ENCODE measurements at regions not wholly inside any gene's neighbourhood (a gene's known extent, or its start where the extent isn't known, plus 50 kb on each side); places are given as distances from the start of the nearest gene placed in this dataset.

- Mint-ChIP-seq H3K4me1 (ENCODE audit: low read depth) (no peaks in the 10 kb centered on the region), H3K27me3 (no peaks in the 10 kb centered on the region), H3K36me3 (no peaks in the 10 kb centered on the region), H3K27ac (no peak overlapping the region), H3K4me3 (no peak overlapping the region), H3K9me3 (ENCODE audit: low read depth) (peaks cover 13% of the 10 kb centered on the region)
Measured at GRCh38 chr11:79937676-79938334, 497.0 kb upstream of the TENM4 start.

DNA sequence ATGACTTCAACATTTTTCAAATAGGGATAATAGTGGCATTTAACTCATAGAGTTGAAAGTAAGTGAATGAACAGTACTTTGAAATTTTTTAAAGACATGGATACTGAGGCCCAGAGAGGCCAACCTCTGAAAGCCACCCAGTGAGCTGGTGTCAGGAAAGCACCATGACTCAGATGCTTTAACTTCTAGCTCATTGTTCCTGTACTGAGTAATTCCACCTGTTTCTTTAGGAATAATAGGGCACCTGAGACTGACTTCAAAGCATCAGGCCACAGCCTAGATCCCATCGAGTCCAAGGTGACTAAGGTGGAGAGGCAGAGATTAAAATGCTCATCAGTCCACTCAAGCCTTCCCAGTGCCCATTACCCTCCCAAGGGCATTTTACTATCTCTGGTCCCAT is 491.8 kb upstream of the TENM4 start:
- Mint-ChIP-seq H3K4me3 (no peak overlapping the region), H3K9me3 (ENCODE audit: low read depth) (peaks cover 13% of the 10 kb centered on the region), H3K4me1 (ENCODE audit: low read depth) (no peaks in the 10 kb centered on the region), H3K36me3 (no peaks in the 10 kb centered on the region), H3K27ac (no peak overlapping the region), H3K27me3 (no peaks in the 10 kb centered on the region)

DNA sequence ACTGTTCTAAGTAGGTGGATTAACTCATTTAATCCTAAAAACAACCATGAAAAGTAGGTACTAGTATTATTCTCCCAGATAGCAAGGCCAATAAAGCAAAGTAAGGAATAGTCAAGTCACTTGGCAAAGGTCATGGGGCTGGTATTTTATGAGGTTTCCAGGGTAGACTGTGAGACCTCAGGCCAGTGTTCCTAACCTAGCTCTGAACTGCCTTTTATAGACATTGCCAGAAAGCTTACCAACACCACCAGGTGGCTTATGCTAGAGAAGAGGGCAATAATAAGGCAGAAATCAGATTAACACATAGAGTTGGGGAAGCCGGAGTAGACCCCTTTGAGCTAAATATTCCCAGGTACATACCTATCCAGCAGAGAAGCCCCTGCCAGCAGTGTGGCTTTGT is 490.9 kb upstream of the TENM4 start:
- Mint-ChIP-seq H3K27me3 (no peaks in the 10 kb centered on the region), H3K27ac (no peak overlapping the region), H3K36me3 (no peaks in the 10 kb centered on the region), H3K4me3 (no peak overlapping the region), H3K4me1 (ENCODE audit: low read depth) (no peaks in the 10 kb centered on the region), H3K9me3 (ENCODE audit: low read depth) (peaks cover 13% of the 10 kb centered on the region)

DNA sequence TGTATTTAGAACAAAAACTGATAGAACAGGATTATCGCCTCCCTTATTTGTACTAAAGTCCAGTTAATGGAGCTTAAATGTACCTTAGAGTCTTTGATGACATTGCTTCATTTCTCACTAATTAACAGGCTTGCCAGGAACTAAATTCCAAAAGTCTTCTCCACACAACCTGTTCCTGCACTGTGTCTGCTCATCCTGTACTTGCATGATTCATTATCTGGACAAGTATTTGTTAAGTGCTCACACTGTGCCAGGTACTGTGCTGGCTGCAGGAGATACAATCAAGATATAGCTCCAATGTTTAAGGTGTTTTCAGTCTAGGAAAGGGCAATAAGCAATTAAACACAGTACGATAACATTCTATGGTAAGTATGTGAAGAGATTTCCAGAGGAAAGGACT is 485.9 kb upstream of the TENM4 start:
- Mint-ChIP-seq H3K36me3 (no peaks in the 10 kb centered on the region), H3K27me3 (no peaks in the 10 kb centered on the region), H3K9me3 (ENCODE audit: low read depth) (peaks cover 4% of the 10 kb centered on the region), H3K4me3 (no peak overlapping the region), H3K4me1 (ENCODE audit: low read depth) (no peaks in the 10 kb centered on the region), H3K27ac (no peak overlapping the region)

DNA sequence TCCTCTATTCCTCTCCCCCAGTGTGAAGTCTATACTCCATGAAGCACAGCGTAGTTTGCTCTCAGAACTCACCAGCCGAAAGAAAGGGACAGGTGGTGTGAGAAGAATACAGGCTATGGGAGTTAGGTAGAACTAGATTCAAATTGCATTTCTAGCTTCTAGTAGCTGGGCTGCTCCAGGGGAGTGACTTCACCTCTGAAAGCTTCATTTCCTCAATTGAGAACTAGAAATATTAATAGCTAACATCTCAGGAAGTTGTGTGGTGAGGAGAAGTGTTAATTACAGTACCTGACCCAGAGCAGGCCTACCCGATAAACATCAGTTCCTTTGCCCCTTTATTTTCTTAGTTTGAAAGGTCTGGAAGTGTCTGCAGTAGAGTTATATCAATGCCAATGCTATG is 484.7 kb upstream of the TENM4 start:
- Mint-ChIP-seq H3K4me3 (no peak overlapping the region), H3K27ac (no peak overlapping the region), H3K27me3 (no peaks in the 10 kb centered on the region), H3K36me3 (no peaks in the 10 kb centered on the region), H3K9me3 (ENCODE audit: low read depth) (peaks cover 4% of the 10 kb centered on the region), H3K4me1 (ENCODE audit: low read depth) (no peaks in the 10 kb centered on the region)

GRCh38 chr11:79922641-79923040 is 481.8 kb upstream of the TENM4 start:
- Mint-ChIP-seq H3K9me3 (ENCODE audit: low read depth) (no peaks in the 10 kb centered on the region), H3K27ac (no peak overlapping the region), H3K4me3 (no peak overlapping the region), H3K27me3 (no peaks in the 10 kb centered on the region), H3K4me1 (ENCODE audit: low read depth) (no peaks in the 10 kb centered on the region), H3K36me3 (no peaks in the 10 kb centered on the region)

DNA sequence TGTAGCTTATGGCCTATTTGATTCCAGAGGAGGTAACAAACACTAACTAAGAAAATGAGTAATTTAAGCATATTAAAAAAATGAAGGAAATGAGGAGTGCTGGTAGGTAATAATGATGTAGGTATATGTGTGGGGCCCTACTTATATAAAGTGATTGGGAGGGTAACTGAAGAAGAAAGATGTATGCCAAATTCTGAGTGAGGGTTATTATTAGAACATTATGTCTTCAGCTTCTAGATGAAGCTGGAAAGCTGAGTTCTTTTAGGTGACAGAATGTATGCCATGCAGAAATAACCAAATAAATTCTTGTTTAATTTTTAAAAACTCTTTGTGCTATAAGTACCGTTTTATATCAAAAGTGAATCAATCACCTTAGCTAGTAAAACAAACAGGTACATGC is 479.6 kb upstream of the TENM4 start:
- Mint-ChIP-seq H3K27me3 (no peaks in the 10 kb centered on the region), H3K4me1 (ENCODE audit: low read depth) (no peaks in the 10 kb centered on the region), H3K36me3 (no peaks in the 10 kb centered on the region), H3K27ac (no peak overlapping the region), H3K4me3 (no peak overlapping the region), H3K9me3 (ENCODE audit: low read depth) (peaks cover 6% of the 10 kb centered on the region)

- H3K36me3 Mint-ChIP-seq = no peaks in the 10 kb centered on the region
- H3K4me3 Mint-ChIP-seq = no peak overlapping the region
- H3K9me3 Mint-ChIP-seq (ENCODE audit: low read depth) = peaks cover 6% of the 10 kb centered on the region
- H3K4me1 Mint-ChIP-seq (ENCODE audit: low read depth) = no peaks in the 10 kb centered on the region
- no peak overlapping the region for H3K27ac Mint-ChIP-seq
- H3K27me3 Mint-ChIP-seq = no peaks in the 10 kb centered on the region
Measured at GRCh38 chr11:79919350-79919749, 478.5 kb upstream of the TENM4 start.

DNA sequence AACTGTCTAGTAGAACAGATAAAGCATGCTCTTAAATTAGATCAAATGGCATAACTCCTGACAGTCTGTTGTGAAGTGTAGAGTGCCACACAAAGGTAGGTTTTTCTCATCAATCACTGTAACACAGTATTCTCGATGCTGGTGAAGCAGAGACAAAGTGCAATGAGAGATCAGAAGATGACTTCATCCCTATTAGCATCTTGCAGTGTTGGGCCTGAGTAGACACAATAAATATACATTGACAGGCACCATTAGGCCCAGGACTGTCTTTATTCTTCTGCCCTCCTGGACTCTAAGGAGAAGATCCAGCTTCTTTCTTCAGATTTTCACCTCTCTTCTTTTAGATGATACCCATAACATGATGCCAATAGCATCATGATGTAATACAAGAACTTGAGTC is 478.0 kb upstream of the TENM4 start:
- Mint-ChIP-seq H3K4me1 (ENCODE audit: low read depth) (no peaks in the 10 kb centered on the region), H3K27me3 (no peaks in the 10 kb centered on the region), H3K9me3 (ENCODE audit: low read depth) (peaks cover 6% of the 10 kb centered on the region), H3K4me3 (no peak overlapping the region), H3K36me3 (no peaks in the 10 kb centered on the region), H3K27ac (no peak overlapping the region)

DNA sequence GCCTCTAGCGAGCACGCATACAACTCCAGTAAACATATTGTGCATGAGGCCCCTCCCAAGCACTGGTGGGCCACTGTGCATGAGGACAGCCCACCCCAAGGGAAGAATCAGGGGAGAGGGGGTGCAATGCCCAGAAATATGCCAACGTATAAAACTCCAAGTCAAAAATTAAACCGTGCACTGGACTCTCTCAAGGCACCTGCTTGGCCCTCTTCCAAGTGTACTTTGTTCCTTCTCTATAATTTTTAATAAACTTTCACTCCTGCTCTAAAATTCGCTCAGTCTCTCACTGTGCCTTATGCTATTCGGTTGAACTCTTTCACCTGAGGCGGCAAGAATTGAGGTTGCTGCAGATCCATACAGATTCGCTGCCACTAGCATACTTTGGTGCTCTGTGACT is 465.3 kb upstream of the TENM4 start:
- no peak overlapping the region for H3K4me3 Mint-ChIP-seq
- no peak overlapping the region for H3K27ac Mint-ChIP-seq
- no peaks in the 10 kb centered on the region for H3K36me3 Mint-ChIP-seq
- no peaks in the 10 kb centered on the region for H3K4me1 Mint-ChIP-seq (ENCODE audit: low read depth)
- no peaks in the 10 kb centered on the region for H3K27me3 Mint-ChIP-seq
- peaks cover 7% of the 10 kb centered on the region for H3K9me3 Mint-ChIP-seq (ENCODE audit: low read depth)

DNA sequence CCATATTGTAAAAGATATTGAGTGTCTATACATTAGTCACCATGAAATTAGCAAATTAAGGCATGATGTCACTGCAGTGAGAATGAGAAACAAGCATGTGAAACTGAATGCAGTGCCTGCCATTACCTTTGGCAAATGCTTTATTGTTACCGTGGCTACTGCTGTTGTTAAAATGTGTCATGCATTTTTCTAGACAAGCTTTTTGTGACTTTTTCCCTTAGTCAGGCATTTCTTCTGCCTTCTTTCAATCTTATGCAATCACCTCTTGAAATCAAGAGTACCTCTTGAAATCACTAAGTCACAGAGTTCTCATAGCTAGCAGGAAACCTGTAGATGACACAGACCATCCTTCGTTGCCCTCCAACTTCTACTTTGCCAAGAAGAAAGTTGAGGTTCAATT is 461.7 kb upstream of the TENM4 start:
- Mint-ChIP-seq H3K9me3 (ENCODE audit: low read depth) (peaks cover 19% of the 10 kb centered on the region), H3K4me1 (ENCODE audit: low read depth) (no peaks in the 10 kb centered on the region), H3K4me3 (no peak overlapping the region), H3K36me3 (no peaks in the 10 kb centered on the region), H3K27me3 (no peaks in the 10 kb centered on the region), H3K27ac (no peak overlapping the region)

DNA sequence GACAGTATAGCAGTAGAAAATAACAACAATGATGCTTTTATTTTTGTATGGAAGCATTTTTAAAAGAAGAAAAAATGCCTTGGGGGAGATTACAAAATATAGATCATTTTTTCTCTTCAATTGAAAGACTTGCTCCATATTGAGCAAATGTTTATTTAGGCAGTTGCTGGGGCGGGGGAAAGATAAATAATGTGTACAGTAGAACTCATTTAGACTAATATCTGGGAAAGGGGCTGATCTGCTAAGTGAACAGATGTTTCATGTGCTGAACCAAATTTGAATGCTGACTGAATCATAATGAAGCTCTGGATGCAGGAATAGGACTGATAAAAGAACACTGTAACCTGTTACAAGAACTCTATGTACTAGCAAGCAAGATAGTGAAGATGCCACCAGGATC is 457.1 kb upstream of the TENM4 start:
- no peaks in the 10 kb centered on the region for H3K36me3 Mint-ChIP-seq
- peaks cover 17% of the 10 kb centered on the region for H3K9me3 Mint-ChIP-seq (ENCODE audit: low read depth)
- H3K4me1 Mint-ChIP-seq (ENCODE audit: low read depth) = no peaks in the 10 kb centered on the region
- no peak overlapping the region for H3K4me3 Mint-ChIP-seq
- H3K27me3 Mint-ChIP-seq = no peaks in the 10 kb centered on the region
- no peak overlapping the region for H3K27ac Mint-ChIP-seq

- H3K4me3 Mint-ChIP-seq = no peak overlapping the region
- H3K27ac Mint-ChIP-seq = no peak overlapping the region
- H3K27me3 Mint-ChIP-seq = no peaks in the 10 kb centered on the region
- H3K9me3 Mint-ChIP-seq (ENCODE audit: low read depth) = peaks cover 17% of the 10 kb centered on the region
- H3K36me3 Mint-ChIP-seq = no peaks in the 10 kb centered on the region
- H3K4me1 Mint-ChIP-seq (ENCODE audit: low read depth) = no peaks in the 10 kb centered on the region
Measured at GRCh38 chr11:79896258-79896657, 455.4 kb upstream of the TENM4 start.

- H3K27ac Mint-ChIP-seq = no peak overlapping the region
- H3K27me3 Mint-ChIP-seq = no peaks in the 10 kb centered on the region
- peaks cover 11% of the 10 kb centered on the region for H3K9me3 Mint-ChIP-seq (ENCODE audit: low read depth)
- H3K4me1 Mint-ChIP-seq (ENCODE audit: low read depth) = no peaks in the 10 kb centered on the region
- H3K36me3 Mint-ChIP-seq = no peaks in the 10 kb centered on the region
- H3K4me3 Mint-ChIP-seq = no peak overlapping the region
Measured at GRCh38 chr11:79894111-79894510, 453.3 kb upstream of the TENM4 start.

DNA sequence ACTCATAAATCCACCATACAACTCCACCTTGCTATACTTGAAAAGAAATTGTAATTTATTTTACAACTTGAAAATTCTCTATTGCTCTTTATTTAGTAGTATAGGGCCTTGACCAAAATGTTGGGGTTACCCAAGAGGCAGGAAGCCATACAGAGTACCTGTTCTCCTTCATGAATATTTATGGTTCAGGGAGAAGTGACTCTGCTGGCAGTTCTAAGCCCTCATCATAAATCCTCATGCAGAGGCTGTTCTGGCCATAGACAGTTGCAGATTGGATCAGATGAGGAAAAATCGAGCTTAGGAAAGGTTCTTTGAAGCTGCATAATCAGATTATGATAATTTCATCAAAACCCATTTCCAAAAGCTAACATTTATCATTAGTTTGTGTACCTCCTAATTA is 449.4 kb upstream of the TENM4 start:
- H3K27me3 Mint-ChIP-seq = no peaks in the 10 kb centered on the region
- H3K27ac Mint-ChIP-seq = no peak overlapping the region
- H3K4me3 Mint-ChIP-seq = no peak overlapping the region
- H3K9me3 Mint-ChIP-seq (ENCODE audit: low read depth) = no peaks in the 10 kb centered on the region
- no peaks in the 10 kb centered on the region for H3K4me1 Mint-ChIP-seq (ENCODE audit: low read depth)
- no peaks in the 10 kb centered on the region for H3K36me3 Mint-ChIP-seq

DNA sequence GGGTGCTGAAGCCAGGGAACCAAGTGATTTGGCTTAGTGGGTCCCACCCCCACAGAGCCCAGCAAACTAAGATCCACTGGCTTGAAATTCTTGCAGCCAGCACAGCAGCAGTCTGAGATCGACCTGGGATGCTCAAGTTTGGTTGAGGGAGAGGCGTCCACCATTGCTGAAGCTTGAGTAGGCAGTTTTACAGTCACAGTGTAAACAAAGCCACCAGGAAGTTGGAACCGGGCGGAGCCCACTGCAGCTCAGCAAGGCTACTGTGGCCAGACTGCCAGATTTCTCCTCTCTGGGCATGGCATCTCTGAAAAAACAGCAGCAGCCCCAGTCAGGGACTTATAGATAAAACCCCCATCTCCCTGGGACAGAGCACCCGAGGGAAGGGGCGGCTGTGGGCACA is 424.1 kb upstream of the TENM4 start:
- no peaks in the 10 kb centered on the region for H3K36me3 Mint-ChIP-seq
- H3K4me3 Mint-ChIP-seq = no peak overlapping the region
- no peaks in the 10 kb centered on the region for H3K4me1 Mint-ChIP-seq (ENCODE audit: low read depth)
- H3K27me3 Mint-ChIP-seq = no peaks in the 10 kb centered on the region
- H3K27ac Mint-ChIP-seq = no peak overlapping the region
- peaks cover 7% of the 10 kb centered on the region for H3K9me3 Mint-ChIP-seq (ENCODE audit: low read depth)
